AG04449 (cell line): ENCODE measurements at regions not wholly inside any gene's neighbourhood (a gene's known extent, or its start where the extent isn't known, plus 50 kb on each side); places are given as distances from the start of the nearest gene placed in this dataset.

Source experiments
- CTCF ChIA-PET: fragments of 350-600 bp; formaldehyde crosslinking; extraction: SDS; loops from one replicate; lab custom pipeline; 2021; ENCODE audit warnings: antibody characterized with exemption; lab: Yijun Ruan, JAX
- POLR2A ChIA-PET: fragments of 400-600, 350-600 bp; formaldehyde crosslinking; extraction: SDS; loops from one replicate; lab custom pipeline; 2020; ENCODE audit warnings: antibody characterized with exemption, inconsistent platforms; lab: Yijun Ruan, JAX
- DNase-seq: peaks from one replicate; pipeline ENCODE4 v3.0.0-alpha.2; 2010; ENCODE audit warnings: low read depth, low spot score
- H3K4me3 ChIP-seq: 2 replicates; pipeline ENCODE4 v1.5.1; 2011; ENCODE audit warnings: low read depth, mild to moderate bottlenecking, control low read depth, low read length
- TF ChIP-seq, protein P1 (sequence below): IDR thresholded peaks from one replicate; pipeline ENCODE4 v1.5.1; 2011; ENCODE audit warnings: mild to moderate bottlenecking, moderate library complexity, low read length, control low read depth, inconsistent platforms; ENCODE audit not compliant: insufficient read depth; ENCODE audit errors: missing control alignments

GRCh38 chr3:152998591-152998990 lies 163.4 kb upstream of the RAP2B start:
- no peak for DNase-seq
- TF ChIP-seq, protein P1, sequence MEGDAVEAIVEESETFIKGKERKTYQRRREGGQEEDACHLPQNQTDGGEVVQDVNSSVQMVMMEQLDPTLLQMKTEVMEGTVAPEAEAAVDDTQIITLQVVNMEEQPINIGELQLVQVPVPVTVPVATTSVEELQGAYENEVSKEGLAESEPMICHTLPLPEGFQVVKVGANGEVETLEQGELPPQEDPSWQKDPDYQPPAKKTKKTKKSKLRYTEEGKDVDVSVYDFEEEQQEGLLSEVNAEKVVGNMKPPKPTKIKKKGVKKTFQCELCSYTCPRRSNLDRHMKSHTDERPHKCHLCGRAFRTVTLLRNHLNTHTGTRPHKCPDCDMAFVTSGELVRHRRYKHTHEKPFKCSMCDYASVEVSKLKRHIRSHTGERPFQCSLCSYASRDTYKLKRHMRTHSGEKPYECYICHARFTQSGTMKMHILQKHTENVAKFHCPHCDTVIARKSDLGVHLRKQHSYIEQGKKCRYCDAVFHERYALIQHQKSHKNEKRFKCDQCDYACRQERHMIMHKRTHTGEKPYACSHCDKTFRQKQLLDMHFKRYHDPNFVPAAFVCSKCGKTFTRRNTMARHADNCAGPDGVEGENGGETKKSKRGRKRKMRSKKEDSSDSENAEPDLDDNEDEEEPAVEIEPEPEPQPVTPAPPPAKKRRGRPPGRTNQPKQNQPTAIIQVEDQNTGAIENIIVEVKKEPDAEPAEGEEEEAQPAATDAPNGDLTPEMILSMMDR = no peak
- ChIA-PET POLR2A (no interaction called here), CTCF (no interaction called here)
- H3K4me3 ChIP-seq = no peak overlapping the region

DNA sequence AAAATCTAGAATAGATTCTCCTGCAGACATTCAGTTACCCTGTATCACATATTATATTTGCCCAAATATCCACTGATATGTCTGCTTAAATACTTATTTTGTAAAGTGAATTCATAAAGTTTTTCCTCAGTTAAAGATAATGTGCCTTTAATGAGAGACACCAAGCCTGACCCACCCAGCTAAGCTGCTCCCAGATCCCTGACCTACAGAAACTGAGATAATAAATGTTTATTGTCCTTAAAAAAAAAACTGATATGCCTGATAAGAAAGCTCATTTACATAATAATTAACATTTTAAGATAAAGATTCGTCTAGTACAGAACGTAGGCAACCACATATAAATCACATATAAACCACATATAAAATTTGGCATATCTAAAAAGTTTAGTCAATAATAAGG lies 161.7 kb upstream of the RAP2B start:
- H3K4me3 ChIP-seq = no peak overlapping the region
- CTCF ChIA-PET = no interaction called here
- TF ChIP-seq, protein P1 = no peak
- no peak for DNase-seq
- POLR2A ChIA-PET = no interaction called here

DNA sequence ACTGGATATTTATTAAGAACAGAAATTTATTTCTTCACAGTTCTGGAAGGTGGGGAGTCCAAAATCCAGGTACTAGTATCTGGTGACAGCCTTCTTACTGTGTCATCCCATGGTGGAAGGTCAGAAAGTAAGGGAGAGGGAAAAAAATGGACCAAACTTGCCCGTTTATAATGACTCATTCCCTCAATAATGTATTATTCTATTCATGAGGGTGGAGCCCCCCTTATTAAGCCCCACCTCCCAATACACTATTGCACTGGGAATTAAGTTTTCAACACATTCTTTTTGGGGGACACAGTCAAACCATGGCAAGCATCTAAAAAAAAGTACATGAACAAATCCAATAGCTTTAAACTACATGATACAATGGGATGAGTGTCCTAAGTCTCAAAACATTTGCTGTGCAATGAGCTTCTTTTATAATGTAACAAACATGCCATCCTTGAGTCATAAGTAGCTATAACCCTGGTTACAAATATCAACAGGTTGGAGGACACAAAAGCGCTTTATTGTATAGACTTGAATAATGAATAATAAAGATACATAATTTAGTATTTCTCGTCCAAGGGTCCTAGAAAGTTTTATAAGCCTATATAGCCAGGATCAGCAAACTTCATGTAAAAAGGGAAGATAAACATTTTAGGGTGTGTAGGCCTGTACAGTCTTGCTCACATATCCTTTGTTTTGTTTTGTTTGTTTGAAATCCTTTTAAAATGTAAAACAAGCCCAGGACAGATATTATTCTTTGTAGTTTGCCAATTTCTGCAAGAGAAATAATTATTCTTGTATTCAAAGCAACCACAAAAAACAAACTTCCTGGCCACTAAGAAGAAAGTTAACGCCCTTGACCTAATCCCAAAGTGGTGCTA lies 160.6 kb upstream of the RAP2B start:
- POLR2A ChIA-PET = no interaction called here
- no peak for DNase-seq
- TF ChIP-seq, protein P1 = no peak
- H3K4me3 ChIP-seq = no peak overlapping the region
- CTCF ChIA-PET = no interaction called here

DNA sequence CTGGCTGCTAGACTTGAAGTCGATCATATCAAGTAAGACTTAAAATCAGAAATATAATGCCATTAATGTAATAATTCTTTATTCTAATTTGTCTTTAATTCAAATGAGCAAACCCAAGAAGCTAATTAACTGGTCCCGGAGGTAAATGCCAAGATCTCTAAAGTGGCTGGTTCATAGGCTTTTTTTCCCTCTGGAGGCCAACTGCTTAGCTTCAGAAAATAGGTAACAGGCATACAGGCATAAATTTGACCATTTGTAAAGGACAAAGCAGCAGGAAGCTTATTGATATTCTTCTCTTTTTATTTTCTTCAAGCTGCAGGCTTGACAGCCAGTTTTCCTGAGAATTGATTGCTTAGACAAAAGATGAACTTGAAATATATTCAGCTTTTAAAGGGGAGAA lies 158.6 kb upstream of the RAP2B start:
- no peak overlapping the region for H3K4me3 ChIP-seq
- TF ChIP-seq, protein P1 = no peak
- ChIA-PET CTCF (no interaction called here), POLR2A (no interaction called here)
- no peak for DNase-seq

- ChIA-PET CTCF (no interaction called here), POLR2A (no interaction called here)
- no peak overlapping the region for H3K4me3 ChIP-seq
- TF ChIP-seq, protein P1 = no peak
- no peak for DNase-seq
Measured at GRCh38 chr3:153003862-153004261, 158.2 kb upstream of the RAP2B start.

DNA sequence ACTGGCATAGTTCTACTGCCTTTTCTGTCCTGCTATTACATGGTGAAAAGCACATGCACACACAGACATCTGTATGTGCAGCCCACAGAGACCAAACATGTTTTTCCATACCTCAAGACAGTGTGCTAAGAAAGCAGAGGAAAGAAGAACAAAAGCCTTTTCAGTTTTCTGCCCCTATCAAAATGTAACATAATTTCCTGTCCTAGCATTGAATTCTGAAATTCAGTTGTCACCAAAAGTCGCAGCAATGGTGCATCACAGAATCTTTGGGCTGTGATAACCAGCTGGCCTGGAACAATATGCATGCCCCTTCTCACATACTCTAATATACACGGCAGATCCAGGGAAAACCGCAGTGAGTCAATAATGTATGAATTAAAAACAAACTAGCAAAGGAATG lies 153.8 kb upstream of the RAP2B start:
- POLR2A ChIA-PET = no interaction called here
- DNase-seq = no peak
- CTCF ChIA-PET = no interaction called here
- TF ChIP-seq, protein P1 = no peak
- H3K4me3 ChIP-seq = no peak overlapping the region
